Nucleus accumbens (tissue), 56 donors: ENCODE measurements at regions not wholly inside any gene's neighbourhood (a gene's known extent, or its start where the extent isn't known, plus 50 kb on each side); places are given as distances from the start of the nearest gene placed in this dataset.

Experiments used
- DNase-seq, 56 donors: peaks; one replicate each; lab custom pipeline; 2025; lab: John Stamatoyannopoulos, UW

DNA sequence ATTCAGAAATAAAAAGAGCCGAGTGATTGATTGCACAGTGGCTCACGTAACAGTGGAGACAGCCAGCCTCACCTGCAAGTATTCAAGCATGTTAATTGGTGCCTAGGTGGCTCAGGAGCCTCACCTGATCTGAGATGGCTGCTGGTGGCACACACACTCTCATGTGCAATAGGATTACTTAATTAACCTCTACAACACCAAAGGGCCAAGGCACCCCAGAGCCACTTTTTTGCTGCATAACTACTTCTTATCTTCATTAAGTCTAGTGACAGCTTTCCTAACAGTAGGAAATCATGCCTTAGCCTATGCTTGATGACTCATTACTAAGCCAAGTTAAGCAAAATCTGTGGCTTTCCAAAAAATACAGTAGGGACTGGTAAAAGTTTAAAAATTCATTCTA lies 117.3 kb upstream of the NOCT start:
- DNase-seq = peak in 4 of 56 donors; percentile 6 to 13 (median 8)

GRCh38 chr4:138897811-138898226 lies 117.8 kb upstream of the NOCT start:
- DNase-seq = no peak

DNA sequence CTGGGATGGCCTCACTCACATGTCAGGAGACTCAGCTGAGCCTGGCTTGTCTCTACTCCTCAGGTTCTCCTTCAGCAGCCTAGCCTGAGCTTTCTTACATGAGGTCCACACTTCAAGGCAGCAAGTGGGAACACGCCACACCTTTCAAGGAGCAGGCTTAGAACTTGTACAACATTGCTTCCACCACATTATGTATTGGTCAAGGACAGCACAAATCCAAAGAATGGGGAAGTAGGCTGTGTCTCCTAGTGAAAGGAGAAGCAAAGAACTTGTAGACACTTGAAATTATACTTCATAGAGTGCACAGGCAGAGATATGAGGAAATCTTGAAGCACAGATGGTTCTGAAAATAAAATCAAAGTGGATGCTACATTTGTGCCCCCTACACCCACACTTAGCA lies 120.9 kb upstream of the NOCT start:
- no peak for DNase-seq

- no peak for DNase-seq
Measured at GRCh38 chr4:138894011-138894410, 121.6 kb upstream of the NOCT start.

DNA sequence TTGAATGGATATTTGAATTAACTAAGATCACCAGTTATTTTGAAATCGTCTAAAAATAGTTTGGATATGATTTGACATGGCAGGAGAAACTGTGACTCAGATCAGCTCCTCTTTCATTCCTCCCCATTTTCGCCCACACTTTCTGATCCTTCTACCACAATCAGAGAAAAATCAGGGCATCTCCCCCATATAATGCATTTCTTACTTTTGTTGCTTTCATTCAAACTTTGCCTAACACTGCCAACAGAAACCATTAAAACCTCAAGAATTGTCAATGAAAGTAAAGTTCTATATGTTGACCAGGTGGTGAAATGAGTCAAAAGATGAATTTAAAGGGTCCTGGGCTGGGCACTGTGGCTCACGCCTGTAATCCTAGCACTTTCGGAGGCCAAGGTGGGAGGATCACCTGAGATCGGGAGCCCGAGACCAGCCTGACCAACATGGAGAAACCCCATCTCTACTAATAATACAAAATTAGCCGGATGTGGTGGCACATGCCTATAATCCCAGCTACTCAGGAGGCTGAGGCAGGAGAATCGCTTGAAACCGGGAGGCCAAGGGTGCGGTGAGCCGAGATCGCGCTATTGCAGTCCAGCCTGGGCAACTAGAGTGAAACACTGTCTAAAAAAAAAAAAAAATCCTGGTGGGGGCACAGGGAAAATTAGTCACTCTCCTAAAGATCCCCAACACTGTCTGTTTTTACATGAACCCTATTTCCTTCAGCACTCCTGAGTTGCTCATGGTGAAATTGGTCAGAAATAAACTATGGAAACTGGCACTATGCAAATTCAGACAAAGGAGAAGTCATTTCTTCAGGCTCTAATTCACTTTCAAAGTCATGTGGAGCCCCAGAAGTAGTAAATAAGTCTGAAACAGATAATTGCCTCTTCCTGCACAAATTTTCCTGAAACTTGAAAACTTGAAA lies 122.8 kb upstream of the NOCT start:
- DNase-seq = peak in 3 of 56 donors; percentile 2 to 10 (median 9)

DNA sequence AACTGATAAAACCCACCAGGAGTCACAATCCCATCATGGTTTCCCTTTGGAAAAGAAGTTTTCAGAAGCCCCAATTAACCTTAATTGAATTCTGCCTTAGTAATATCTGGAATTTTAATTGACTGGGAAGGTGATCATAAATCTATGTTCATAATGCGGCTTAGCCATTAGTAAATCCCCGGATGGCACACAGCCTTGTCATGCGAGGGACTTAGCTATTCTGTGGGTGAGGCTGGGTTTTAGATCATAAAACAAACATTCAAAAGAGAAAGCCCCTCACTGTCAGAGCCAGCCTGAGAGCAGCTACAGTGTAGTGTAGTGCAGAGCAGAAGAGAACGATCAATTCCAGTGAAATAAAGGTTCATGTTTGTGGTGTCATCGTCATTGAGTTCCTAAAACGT lies 124.0 kb upstream of the NOCT start:
- no peak for DNase-seq

- no peak for DNase-seq
Measured at GRCh38 chr4:138890891-138891570, 124.5 kb upstream of the NOCT start.

DNA sequence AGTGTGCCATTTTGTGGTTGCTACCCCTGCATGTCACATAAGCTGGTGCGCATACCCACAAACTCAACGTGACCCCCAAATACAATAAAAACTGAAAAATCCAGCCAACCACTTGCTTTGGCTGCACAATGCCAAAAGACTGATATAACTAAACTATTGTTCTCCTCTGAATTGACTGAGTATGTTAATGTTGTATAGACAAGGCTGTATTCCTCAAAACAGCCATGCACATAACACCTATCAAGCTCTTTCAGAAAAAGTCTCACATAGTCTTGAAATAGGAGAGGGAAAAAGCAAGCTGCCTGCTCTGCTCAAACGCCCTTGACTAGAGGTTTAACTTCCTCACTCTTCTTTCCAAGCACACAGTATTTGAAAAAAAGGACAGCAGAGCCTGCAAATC lies 126.4 kb upstream of the NOCT start:
- DNase-seq = peak in 2 of 56 donors; percentile 10 to 17

GRCh38 chr4:138887741-138888140 lies 127.8 kb upstream of the NOCT start:
- DNase-seq = no peak

DNA sequence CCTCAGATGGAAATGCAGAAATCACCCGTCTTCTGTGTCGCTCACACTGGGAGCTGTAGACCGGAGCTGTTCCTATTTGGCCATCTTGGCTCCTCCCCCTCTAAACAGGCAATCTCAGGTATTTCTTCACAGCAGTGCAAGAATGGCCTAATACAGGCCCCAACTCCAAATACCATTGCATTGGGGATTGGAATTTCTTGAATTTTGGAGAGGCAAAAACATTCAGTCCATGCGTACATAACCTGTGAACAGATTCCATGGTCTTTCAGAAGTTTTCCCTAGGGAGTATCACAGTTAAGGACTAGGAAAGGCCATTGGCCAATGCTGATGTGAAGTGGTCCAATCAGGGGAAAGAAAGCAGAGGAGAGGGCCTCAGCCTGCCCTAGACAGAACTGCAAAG lies 128.2 kb upstream of the NOCT start:
- no peak for DNase-seq

- DNase-seq = no peak
Measured at GRCh38 chr4:138879757-138880156, 135.8 kb upstream of the NOCT start.

DNA sequence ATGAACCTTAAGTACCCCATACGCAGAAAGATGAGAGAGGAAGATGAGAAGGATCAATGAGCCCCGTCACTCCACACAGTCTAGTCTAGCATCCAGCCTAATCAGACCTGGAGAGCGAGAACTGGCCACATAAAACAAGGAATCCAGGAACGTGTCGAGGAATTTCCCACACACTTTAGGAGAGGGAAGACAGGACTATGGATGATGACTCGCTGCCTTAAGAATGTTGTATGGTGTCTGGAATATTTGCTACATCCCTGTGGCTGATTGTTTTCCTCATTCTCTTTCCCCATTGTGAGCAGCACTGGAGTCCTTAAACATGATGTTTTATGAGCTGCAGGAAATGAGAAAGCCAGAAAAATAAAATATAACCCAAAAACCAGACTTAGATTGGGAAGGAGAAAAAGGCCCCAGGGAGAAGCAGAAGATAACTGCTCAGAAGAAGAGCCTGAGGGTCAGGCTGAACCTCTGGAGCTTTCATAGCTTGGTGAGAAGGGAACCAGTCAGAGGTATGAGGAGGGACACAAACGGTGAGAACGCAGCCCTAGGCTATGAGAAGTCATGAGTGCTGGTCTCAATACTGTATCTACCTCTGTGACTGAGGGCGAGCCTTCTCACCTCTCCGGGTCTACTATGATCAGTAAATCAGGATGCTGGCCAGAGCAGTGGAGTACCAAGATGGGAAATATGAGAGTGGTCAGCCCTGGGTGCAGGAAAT lies 139.5 kb upstream of the NOCT start:
- DNase-seq = no peak

GRCh38 chr4:138871555-138871875 lies 144.1 kb upstream of the NOCT start:
- DNase-seq = no peak

DNA sequence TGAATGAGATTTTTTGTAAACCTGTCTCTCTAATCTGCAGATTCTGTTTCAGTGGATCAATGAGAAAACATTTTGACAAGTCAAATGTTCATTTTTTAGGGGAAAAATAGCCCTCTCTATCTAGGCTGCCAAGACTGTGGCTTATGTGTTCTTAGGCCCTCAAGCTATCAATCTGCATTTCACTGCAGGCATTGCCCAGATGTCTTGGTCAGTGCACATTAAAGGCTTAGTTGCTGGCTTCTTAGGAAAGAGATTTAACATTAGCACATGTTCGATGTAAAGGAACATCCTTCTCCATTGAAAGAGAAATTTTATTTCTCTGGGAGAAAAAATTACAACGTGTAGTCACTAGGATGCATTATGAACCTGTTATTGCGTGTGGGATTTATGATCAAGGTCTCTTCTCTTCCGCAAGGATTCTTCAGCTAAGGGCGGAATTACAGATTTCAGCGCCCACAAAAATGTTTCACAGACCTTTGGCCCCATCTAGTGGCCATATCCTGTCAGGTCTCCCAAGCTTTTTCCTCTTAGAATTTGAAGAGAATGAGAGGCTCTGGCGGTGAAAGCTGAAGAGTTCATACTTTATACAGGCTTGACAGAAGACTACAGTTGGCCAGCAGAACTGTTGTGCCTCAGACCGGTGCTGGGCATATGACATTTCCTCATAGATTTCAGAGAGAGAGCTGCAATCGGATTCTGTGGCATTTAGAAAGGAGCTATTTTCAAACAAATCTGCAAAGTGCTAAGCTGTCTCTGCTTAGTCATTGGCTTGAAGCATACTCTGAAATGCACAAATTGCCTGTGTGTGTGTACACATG lies 144.6 kb upstream of the NOCT start:
- peak in 51 of 56 donors; percentile 2 to 84 (median 50) for DNase-seq

- no peak for DNase-seq
Measured at GRCh38 chr4:138869631-138870030, 145.9 kb upstream of the NOCT start.

DNA sequence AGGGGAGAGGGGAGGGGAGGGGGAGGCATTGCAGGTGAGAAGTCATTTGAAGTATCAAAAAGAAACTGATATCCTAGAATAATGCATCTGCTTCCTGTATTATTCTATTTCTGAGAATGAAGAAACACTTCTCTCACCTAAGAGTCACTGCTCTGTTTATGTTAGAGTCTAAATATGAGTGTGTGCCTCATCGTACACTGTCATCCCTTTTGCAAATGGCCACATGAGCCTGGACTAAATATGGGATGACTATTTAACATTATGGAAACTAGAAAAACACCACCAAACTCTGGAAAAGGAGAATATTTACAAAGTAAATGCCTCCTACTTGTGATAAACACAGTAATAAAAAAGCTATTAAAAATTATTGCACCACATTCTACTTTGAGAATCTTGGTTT lies 146.4 kb upstream of the NOCT start:
- DNase-seq = no peak

DNA sequence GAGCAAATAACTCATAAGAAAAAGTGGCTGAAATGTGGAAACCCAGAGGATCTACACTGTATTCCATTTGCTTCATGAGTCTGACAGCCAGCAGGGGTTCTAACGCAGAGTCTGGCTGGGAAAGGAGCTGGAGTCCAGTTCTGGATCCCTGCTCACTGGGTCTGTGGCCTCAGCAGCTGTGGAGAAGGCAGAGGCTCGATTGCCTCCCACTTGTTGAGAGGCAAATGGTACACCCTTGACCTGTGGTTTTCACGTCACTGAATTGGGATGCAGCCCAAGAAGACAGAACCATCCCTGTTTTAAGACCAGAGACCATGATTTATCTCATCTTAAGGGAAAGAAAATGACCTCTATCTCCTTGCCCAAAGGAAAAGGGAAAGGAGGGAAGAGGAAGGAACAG lies 147.0 kb upstream of the NOCT start:
- no peak for DNase-seq

GRCh38 chr4:138867404-138867803 lies 148.2 kb upstream of the NOCT start:
- DNase-seq = no peak

GRCh38 chr4:138866314-138866713 lies 149.3 kb upstream of the NOCT start:
- no peak for DNase-seq

DNA sequence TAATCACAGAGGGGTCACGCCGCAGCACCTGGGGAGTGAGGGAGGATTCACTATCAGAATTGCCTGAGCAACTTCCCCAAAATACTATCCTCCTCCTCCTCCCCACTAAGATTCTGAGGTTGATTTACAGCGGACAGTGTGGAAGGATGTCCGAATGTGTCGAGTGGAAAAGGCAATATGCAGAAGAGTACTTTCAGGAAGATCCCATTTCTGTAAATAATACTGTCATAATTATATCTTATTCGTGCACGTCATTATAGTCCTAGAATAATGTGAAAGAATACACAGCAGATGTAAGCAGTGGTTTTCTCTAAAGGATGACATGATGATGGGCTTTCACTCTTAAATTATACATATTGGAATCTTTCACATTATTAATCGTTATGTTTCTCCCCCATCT lies 149.8 kb upstream of the NOCT start:
- DNase-seq = no peak
